ENCODE measurements at regions not wholly inside any gene's neighbourhood (a gene's known extent, or its start where the extent isn't known, plus 50 kb on each side); places are given as distances from the start of the nearest gene placed in this dataset.

DNA sequence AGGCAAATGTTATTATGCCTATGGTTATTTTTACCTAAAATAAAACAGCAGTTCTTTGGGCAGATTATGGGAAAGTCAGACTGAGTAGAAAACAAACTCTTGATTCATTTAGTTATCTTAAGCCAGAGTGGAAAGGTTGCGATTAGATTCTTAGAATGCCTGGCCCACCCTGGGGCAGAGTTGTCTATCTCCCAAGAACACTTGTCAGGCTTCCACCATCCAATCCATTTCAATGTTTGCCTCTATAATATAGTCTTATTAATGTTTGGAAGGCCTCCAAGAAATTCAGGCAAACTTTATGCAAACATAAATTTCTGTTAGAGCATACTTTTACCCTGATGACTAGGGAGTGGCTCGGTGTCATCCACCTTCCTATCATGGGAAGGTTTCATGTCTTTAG is 207.0 kb downstream of the SLITRK6 start:
- no peak for FAIRE-seq
- TF ChIP-seq PAX5 (IDR thresholded peaks at IDR 0.05; ENCODE audit: insufficient read depth, low read length, severe bottlenecking) = no peak
- no peak for TF ChIP-seq POU2F2 (IDR thresholded peaks at IDR 0.05; ENCODE audit: low read depth, low read length)

DNA sequence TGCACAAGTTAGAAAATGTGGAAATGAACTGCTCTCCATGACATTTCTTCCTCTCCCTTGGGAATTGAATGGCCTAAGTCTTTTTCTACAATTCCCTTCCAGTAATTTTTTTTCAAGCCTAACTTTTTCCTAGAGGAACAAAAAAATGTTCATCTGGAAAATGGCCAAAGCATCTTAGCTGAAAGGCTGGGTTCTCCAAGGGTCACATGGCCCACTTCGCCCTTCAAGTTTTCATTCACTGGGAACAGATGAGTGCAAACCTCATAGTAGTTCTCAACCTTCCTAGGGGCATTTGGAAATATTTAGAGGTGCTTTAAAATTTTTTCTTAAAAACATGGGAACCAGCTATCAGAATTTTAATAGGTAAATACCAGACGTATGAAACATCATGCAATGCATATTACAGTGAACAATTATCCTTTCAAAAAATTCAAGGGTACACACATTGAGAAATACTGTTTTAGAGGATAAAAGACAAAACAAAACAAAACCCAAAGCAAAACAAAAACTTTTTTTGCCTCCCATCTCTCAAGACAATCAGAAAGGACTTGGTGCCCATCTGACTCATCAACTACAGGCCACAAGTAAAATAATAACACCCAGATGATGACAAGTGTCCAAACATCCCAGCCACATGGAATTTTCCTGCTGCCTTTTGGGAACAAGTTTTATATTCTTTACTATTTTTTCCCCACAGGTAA is 208.8 kb downstream of the SLITRK6 start:
- FAIRE-seq = no peak
- no peak for TF ChIP-seq PAX5 (IDR thresholded peaks at IDR 0.05; ENCODE audit: insufficient read depth, low read length, severe bottlenecking)
- no peak for TF ChIP-seq POLR2AphosphoS5 (IDR thresholded peaks at IDR 0.05; ENCODE audit: low read depth, low read length)
- no peak for TF ChIP-seq SPI1 (IDR thresholded peaks at IDR 0.05; ENCODE audit: low read depth, low read length)
- TF ChIP-seq TAF1 (IDR thresholded peaks at IDR 0.05; ENCODE audit: low read depth, low read length) = no peak
- no peak for TF ChIP-seq POU2F2 (IDR thresholded peaks at IDR 0.05; ENCODE audit: low read depth, low read length)
- TF ChIP-seq POLR2A (IDR thresholded peaks at IDR 0.05; ENCODE audit: low read depth, low read length) = no peak

More for the DNA sequence above, 207.0 kb downstream of the SLITRK6 start:
- no peak for DNase-seq (ENCODE audit: insufficient read length, low spot score)

GRCh38 chr13:85589021-85589420 is 210.2 kb downstream of the SLITRK6 start:
- DNase-seq (ENCODE audit: insufficient read length, low spot score) = no peak
- no peak for FAIRE-seq
- TF ChIP-seq SPI1 (IDR thresholded peaks at IDR 0.05; ENCODE audit: low read depth, low read length) = no peak
- no peak for TF ChIP-seq PAX5 (IDR thresholded peaks at IDR 0.05; ENCODE audit: insufficient read depth, low read length, severe bottlenecking)
- no peak for TF ChIP-seq TAF1 (IDR thresholded peaks at IDR 0.05; ENCODE audit: low read depth, low read length)
- TF ChIP-seq POU2F2 (IDR thresholded peaks at IDR 0.05; ENCODE audit: low read depth, low read length) = no peak
- no peak for TF ChIP-seq POLR2A (IDR thresholded peaks at IDR 0.05; ENCODE audit: low read depth, low read length)
- no peak for TF ChIP-seq POLR2AphosphoS5 (IDR thresholded peaks at IDR 0.05; ENCODE audit: low read depth, low read length)

More for the DNA sequence above, 208.8 kb downstream of the SLITRK6 start:
- no peak for DNase-seq (ENCODE audit: insufficient read length, low spot score)

GRCh38 chr13:85588359-85588758 is 210.9 kb downstream of the SLITRK6 start:
- FAIRE-seq = no peak
- TF ChIP-seq PAX5 (IDR thresholded peaks at IDR 0.05; ENCODE audit: insufficient read depth, low read length, severe bottlenecking) = no peak
- TF ChIP-seq POLR2A (IDR thresholded peaks at IDR 0.05; ENCODE audit: low read depth, low read length) = no peak
- no peak for TF ChIP-seq POLR2AphosphoS5 (IDR thresholded peaks at IDR 0.05; ENCODE audit: low read depth, low read length)
- TF ChIP-seq TAF1 (IDR thresholded peaks at IDR 0.05; ENCODE audit: low read depth, low read length) = no peak
- no peak for TF ChIP-seq SPI1 (IDR thresholded peaks at IDR 0.05; ENCODE audit: low read depth, low read length)
- TF ChIP-seq POU2F2 (IDR thresholded peaks at IDR 0.05; ENCODE audit: low read depth, low read length) = no peak

GRCh38 chr13:85586856-85587255 is 212.4 kb downstream of the SLITRK6 start:
- FAIRE-seq = no peak
- no peak for DNase-seq (ENCODE audit: insufficient read length, low spot score)
- no peak for TF ChIP-seq SPI1 (IDR thresholded peaks at IDR 0.05; ENCODE audit: low read depth, low read length)
- TF ChIP-seq POU2F2 (IDR thresholded peaks at IDR 0.05; ENCODE audit: low read depth, low read length) = no peak
- no peak for TF ChIP-seq POLR2A (IDR thresholded peaks at IDR 0.05; ENCODE audit: low read depth, low read length)
- TF ChIP-seq PAX5 (IDR thresholded peaks at IDR 0.05; ENCODE audit: insufficient read depth, low read length, severe bottlenecking) = no peak
- no peak for TF ChIP-seq TAF1 (IDR thresholded peaks at IDR 0.05; ENCODE audit: low read depth, low read length)

More at GRCh38 chr13:85588359-85588758, 210.9 kb downstream of the SLITRK6 start:
- no peak for DNase-seq (ENCODE audit: insufficient read length, low spot score)

- DNase-seq (ENCODE audit: insufficient read length, low spot score) (no peak), FAIRE-seq (no peak)
- TF ChIP-seq POU2F2 (IDR thresholded peaks at IDR 0.05; ENCODE audit: low read depth, low read length) = no peak
- no peak for TF ChIP-seq PAX5 (IDR thresholded peaks at IDR 0.05; ENCODE audit: insufficient read depth, low read length, severe bottlenecking)
- TF ChIP-seq TAF1 (IDR thresholded peaks at IDR 0.05; ENCODE audit: low read depth, low read length) = no peak
- TF ChIP-seq POLR2A (IDR thresholded peaks at IDR 0.05; ENCODE audit: low read depth, low read length) = no peak
These were observed 212.8 kb downstream of the SLITRK6 start for GRCh38 chr13:85586422-85586831.

- TF ChIP-seq TAF1 (IDR thresholded peaks at IDR 0.05; ENCODE audit: low read depth, low read length) = no peak
- FAIRE-seq (no peak), DNase-seq (ENCODE audit: insufficient read length, low spot score) (no peak)
These were observed 216.3 kb downstream of the SLITRK6 start for GRCh38 chr13:85582890-85583289.

- no peak for TF ChIP-seq POLR2A (IDR thresholded peaks at IDR 0.05; ENCODE audit: low read depth, low read length)
- no peak for TF ChIP-seq SPI1 (IDR thresholded peaks at IDR 0.05; ENCODE audit: low read depth, low read length)
- TF ChIP-seq POLR2AphosphoS5 (IDR thresholded peaks at IDR 0.05; ENCODE audit: low read depth, low read length) = no peak
- TF ChIP-seq TAF1 (IDR thresholded peaks at IDR 0.05; ENCODE audit: low read depth, low read length) = no peak
- TF ChIP-seq PAX5 (IDR thresholded peaks at IDR 0.05; ENCODE audit: insufficient read depth, low read length, severe bottlenecking) = no peak
- TF ChIP-seq POU2F2 (IDR thresholded peaks at IDR 0.05; ENCODE audit: low read depth, low read length) = no peak
- no peak for DNase-seq (ENCODE audit: insufficient read length, low spot score)
- no peak for FAIRE-seq
These were observed 224.1 kb downstream of the SLITRK6 start for GRCh38 chr13:85575110-85575509.

DNA sequence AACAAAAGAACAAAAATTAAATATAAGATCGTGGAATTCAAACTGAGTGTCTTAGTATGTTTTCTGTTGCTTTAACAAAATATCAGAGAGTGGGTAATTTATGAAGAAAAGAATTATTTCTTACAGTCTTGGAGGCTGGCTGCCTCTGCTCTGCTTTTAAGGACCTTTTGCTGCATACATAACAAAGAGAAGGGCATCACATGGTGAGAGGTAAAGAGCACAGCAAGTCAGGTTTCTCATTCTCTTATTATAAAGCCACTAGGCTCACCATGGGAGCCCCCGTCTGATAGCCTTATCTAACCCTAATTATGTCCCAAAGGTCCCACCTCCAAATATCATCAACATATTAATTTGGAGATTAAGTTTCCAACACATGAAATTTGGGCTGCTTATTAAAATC is 231.3 kb downstream of the SLITRK6 start:
- DNase-seq (ENCODE audit: insufficient read length, low spot score) = no peak
- FAIRE-seq = no peak
- TF ChIP-seq POLR2A (IDR thresholded peaks at IDR 0.05; ENCODE audit: low read depth, low read length) (no peak), PAX5 (IDR thresholded peaks at IDR 0.05; ENCODE audit: insufficient read depth, low read length, severe bottlenecking) (no peak), SPI1 (IDR thresholded peaks at IDR 0.05; ENCODE audit: low read depth, low read length) (no peak), TAF1 (IDR thresholded peaks at IDR 0.05; ENCODE audit: low read depth, low read length) (no peak), POU2F2 (IDR thresholded peaks at IDR 0.05; ENCODE audit: low read depth, low read length) (no peak), POLR2AphosphoS5 (IDR thresholded peaks at IDR 0.05; ENCODE audit: low read depth, low read length) (no peak)

DNA sequence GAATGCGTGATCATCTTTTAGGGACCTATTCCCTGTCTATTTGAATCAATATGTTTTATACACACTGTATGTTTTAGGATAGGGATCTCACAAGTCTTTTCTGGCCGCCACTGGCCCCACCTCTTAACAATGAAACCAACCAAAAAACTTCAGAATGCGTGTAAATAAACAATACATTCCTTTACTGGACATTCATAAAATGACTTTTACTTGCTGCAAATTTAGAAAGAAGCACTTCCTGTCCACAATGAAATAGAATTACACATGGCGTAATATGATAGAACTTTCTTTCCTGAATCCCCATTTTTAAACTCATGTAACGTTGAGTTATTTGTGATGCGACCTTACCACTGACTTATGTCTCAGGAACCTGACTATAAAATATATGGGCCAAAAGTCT is 233.6 kb downstream of the SLITRK6 start:
- no peak for FAIRE-seq
- TF ChIP-seq TAF1 (IDR thresholded peaks at IDR 0.05; ENCODE audit: low read depth, low read length) = no peak
- TF ChIP-seq PAX5 (IDR thresholded peaks at IDR 0.05; ENCODE audit: insufficient read depth, low read length, severe bottlenecking) = no peak
- no peak for TF ChIP-seq SPI1 (IDR thresholded peaks at IDR 0.05; ENCODE audit: low read depth, low read length)
- TF ChIP-seq POLR2A (IDR thresholded peaks at IDR 0.05; ENCODE audit: low read depth, low read length) = no peak
- TF ChIP-seq POLR2AphosphoS5 (IDR thresholded peaks at IDR 0.05; ENCODE audit: low read depth, low read length) = no peak
- no peak for TF ChIP-seq POU2F2 (IDR thresholded peaks at IDR 0.05; ENCODE audit: low read depth, low read length)
- DNase-seq (ENCODE audit: insufficient read length, low spot score) = no peak

Measured in GM12891 (cell line).